Bronchial epithelial cell (primary cell): ENCODE measurements at regions not wholly inside any gene's neighbourhood (a gene's known extent, or its start where the extent isn't known, plus 50 kb on each side); places are given as distances from the start of the nearest gene placed in this dataset.

Experiments used
- DNase-seq: peaks from one replicate; pipeline ENCODE4 v3.0.0-alpha.2; 2010; ENCODE audit warnings: low read depth
- FAIRE-seq: peaks from 2 replicates; lab custom pipeline; 2011; peaks lifted over from hg19 to GRCh38; lab: Jason Lieb, UNC
- H3K27me3 ChIP-seq: 2 replicates; pipeline ENCODE4 v1.5.1; 2011; ENCODE audit warnings: low read length; ENCODE audit not compliant: control insufficient read depth, insufficient read depth
- H3K36me3 ChIP-seq: 2 replicates; pipeline ENCODE4 v1.5.1; 2011; ENCODE audit warnings: low read length; ENCODE audit not compliant: control insufficient read depth, insufficient read depth
- H3K4me3 ChIP-seq: 2 replicates; pipeline ENCODE4 v1.5.1; 2011; ENCODE audit warnings: mild to moderate bottlenecking, low read depth, low read length, control low read depth
- TF ChIP-seq, protein P1 (sequence below): IDR thresholded peaks from 2 replicates; pipeline ENCODE4 v1.5.1; 2011; ENCODE audit warnings: mild to moderate bottlenecking, moderate library complexity, low read length, control low read depth, inconsistent platforms; ENCODE audit not compliant: insufficient read depth, severe bottlenecking

DNA sequence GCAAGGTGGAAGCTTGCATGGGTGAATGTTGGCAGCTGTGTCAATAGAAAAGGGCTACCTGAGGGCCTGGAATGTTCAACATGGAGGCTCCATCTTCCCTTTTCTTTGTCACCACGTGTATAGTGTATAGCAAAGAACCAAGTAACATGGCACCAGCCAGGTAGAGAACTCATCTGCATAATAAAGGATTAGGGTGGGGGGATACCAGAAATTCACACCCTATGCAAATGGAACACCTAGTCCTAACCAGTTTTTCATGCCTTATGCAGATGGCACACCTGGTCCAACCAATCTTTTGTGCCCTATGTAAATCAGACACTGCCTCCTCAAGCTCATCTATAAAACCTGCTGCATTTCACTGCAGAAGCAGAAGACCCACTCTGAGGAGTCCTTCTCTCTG lies 169.6 kb upstream of the GLRA2 start:
- TF ChIP-seq, protein P1, sequence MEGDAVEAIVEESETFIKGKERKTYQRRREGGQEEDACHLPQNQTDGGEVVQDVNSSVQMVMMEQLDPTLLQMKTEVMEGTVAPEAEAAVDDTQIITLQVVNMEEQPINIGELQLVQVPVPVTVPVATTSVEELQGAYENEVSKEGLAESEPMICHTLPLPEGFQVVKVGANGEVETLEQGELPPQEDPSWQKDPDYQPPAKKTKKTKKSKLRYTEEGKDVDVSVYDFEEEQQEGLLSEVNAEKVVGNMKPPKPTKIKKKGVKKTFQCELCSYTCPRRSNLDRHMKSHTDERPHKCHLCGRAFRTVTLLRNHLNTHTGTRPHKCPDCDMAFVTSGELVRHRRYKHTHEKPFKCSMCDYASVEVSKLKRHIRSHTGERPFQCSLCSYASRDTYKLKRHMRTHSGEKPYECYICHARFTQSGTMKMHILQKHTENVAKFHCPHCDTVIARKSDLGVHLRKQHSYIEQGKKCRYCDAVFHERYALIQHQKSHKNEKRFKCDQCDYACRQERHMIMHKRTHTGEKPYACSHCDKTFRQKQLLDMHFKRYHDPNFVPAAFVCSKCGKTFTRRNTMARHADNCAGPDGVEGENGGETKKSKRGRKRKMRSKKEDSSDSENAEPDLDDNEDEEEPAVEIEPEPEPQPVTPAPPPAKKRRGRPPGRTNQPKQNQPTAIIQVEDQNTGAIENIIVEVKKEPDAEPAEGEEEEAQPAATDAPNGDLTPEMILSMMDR = no peak
- DNase-seq (no peak), FAIRE-seq (no peak)
- Histone ChIP-seq H3K36me3 (no peaks in the 10 kb centered on the region), H3K4me3 (no peak overlapping the region), H3K27me3 (no peaks in the 10 kb centered on the region)

DNA sequence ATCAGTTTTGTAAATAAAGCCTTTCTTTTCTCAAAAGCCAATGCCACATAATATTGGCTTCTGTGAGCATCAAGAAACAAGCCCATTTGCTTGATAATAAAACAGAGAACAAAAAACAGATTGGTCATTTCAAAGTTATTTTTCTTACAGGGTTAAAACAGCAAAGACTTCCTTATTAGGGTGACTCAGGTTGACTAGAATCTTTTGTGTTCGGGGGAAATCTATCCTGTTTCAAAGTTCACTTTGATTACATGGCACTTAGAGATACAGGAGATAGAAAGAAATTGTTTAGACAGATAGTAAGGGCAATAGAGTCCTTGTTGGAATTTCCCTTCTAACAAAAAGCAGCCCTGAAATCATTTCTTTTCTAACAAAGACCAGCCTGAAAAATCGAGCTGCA lies 170.0 kb upstream of the GLRA2 start:
- Histone ChIP-seq H3K27me3 (no peaks in the 10 kb centered on the region), H3K36me3 (no peaks in the 10 kb centered on the region), H3K4me3 (no peak overlapping the region)
- FAIRE-seq (no peak), DNase-seq (peak; percentile 18)
- TF ChIP-seq, protein P1 = no peak

DNA sequence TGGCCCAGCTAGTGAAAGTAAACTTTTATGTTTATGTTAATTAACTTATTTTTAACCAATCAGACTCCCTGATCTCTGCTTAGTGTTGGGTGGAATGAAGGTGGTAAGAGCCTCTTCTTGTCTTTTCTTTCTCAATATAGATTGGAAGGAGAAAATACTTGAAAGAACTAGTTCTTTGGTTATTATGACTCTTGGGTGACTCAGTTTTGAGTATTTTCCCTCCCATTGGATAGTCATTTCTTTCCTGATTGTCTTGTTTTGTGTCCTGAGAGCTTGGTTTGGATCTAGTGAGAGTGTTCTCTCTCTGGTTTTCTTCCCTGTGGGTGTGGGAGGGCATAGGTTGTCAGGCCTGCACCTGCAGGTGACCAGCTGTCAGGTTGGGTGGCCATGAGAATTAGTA lies 172.0 kb upstream of the GLRA2 start:
- TF ChIP-seq, protein P1 = no peak
- no peaks in the 10 kb centered on the region for H3K36me3 ChIP-seq
- H3K27me3 ChIP-seq = no peaks in the 10 kb centered on the region
- H3K4me3 ChIP-seq = no peak overlapping the region
- FAIRE-seq = no peak
- DNase-seq = peak; percentile 63

GRCh38 chrX:14356401-14356800 lies 172.9 kb upstream of the GLRA2 start:
- no peak overlapping the region for H3K4me3 ChIP-seq
- TF ChIP-seq, protein P1 = no peak
- H3K27me3 ChIP-seq = no peaks in the 10 kb centered on the region
- peak; percentile 46 for DNase-seq
- FAIRE-seq = no peak
- H3K36me3 ChIP-seq = no peaks in the 10 kb centered on the region

DNA sequence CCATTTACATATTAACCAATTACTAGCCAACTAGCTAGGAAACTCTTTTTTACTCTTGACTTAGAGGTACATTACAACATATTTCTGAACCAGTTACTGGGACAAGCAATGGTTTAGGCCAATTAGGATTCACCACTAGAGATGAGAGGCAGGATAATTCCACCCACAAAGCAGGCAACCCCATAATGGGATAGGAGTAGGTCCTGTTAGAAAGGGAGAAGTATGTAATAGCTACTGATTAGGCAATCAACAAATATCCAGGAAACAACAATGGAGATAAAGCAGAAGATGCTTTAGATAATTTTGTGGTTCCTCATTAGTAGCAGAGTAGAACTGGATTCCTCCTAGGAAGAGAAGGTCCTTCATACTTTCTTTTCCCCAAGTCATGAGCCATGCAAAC lies 173.8 kb upstream of the GLRA2 start:
- Histone ChIP-seq H3K4me3 (no peak overlapping the region), H3K27me3 (no peaks in the 10 kb centered on the region), H3K36me3 (no peaks in the 10 kb centered on the region)
- TF ChIP-seq, protein P1 = no peak
- DNase-seq (no peak), FAIRE-seq (no peak)

DNA sequence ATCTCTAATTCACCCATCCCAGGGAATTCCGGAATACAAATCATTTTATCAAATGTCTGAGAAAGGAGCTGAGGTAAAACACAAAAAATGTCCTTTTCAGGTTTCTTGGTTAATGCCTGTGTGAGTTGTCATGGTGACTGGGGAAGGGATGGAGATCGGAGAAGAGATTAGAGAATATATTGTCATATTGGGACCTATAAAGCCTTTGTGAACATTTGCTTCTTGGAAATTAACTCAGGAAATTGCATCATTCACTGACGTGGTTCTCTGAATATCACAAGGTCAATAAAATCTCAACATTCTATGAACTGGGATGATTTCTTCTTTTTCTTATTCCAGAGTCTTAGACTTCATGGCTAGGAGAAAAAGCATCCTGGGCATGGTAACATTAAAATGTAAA lies 174.8 kb upstream of the GLRA2 start:
- Histone ChIP-seq H3K36me3 (no peaks in the 10 kb centered on the region), H3K4me3 (no peak overlapping the region), H3K27me3 (no peaks in the 10 kb centered on the region)
- FAIRE-seq (no peak), DNase-seq (no peak)
- TF ChIP-seq, protein P1 = no peak
